ENCODE measurements at regions not wholly inside any gene's neighbourhood (a gene's known extent, or its start where the extent isn't known, plus 50 kb on each side); places are given as distances from the start of the nearest gene placed in this dataset.

- Mint-ChIP-seq H3K4me3 (no peak overlapping the region), H3K36me3 (ENCODE audit: low read depth) (no peaks in the 10 kb centered on the region), H3K4me1 (ENCODE audit: low read depth) (no peaks in the 10 kb centered on the region), H3K27ac (no peak overlapping the region), H3K27me3 (peaks cover 9% of the 10 kb centered on the region), H3K9me3 (no peaks in the 10 kb centered on the region)
- Histone ChIP-seq H3K36me3 (ENCODE audit: insufficient read depth, low read length) (no peaks in the 10 kb centered on the region), H3K27me3 (ENCODE audit: control insufficient read depth in 1 of 2, insufficient read depth in 2 of 2, low read length in 2 of 2) (peaks cover 0 to 4% of the 10 kb centered on the region in 2 experiments), H3K9me3 (ENCODE audit: control insufficient read depth in 1 of 2, insufficient read depth in 1 of 2, low read length in 2 of 2) (no peaks in the 10 kb centered on the region), H3K4me3 (ENCODE audit: low read length) (no peak overlapping the region), H3K4me1 (ENCODE audit: insufficient read depth, low read length) (no peaks in the 10 kb centered on the region), H3K27ac (ENCODE audit: low read depth in 1 of 2, low read length in 2 of 2) (no peak overlapping the region)
- CTCF ChIA-PET, result no interaction called here
- intact Hi-C loops (cut with DNase I, micrococcal nuclease), result no loop called here
- no peak for TF ChIP-seq CTCF (IDR thresholded peaks at IDR 0.05)
- DNase-seq (no peak), ATAC-seq (ENCODE audit: poor library complexity) (no peak)
- POLR2A ChIA-PET, result no interaction called here
Observed at GRCh38 chr12:65643595-65644386, 180.5 kb upstream of the HMGA2 start.

- DNase-seq (no peak), ATAC-seq (ENCODE audit: poor library complexity) (no peak)
- H3K4me1 Mint-ChIP-seq (ENCODE audit: low read depth), result no peaks in the 10 kb centered on the region
- no peak for TF ChIP-seq CTCF (IDR thresholded peaks at IDR 0.05)
- no peaks in the 10 kb centered on the region for H3K36me3 Mint-ChIP-seq (ENCODE audit: low read depth)
- H3K4me3 Mint-ChIP-seq, result no peak overlapping the region
- ChIA-PET POLR2A (no interaction called here), CTCF (no interaction called here)
- no peaks in the 10 kb centered on the region for H3K36me3 ChIP-seq (ENCODE audit: insufficient read depth, low read length)
- H3K27ac Mint-ChIP-seq, result no peak overlapping the region
- no peak overlapping the region for H3K4me3 ChIP-seq (ENCODE audit: low read length)
- no peaks in the 10 kb centered on the region for H3K9me3 Mint-ChIP-seq
- intact Hi-C loops (cut with DNase I, micrococcal nuclease), result no loop called here
- H3K27me3 Mint-ChIP-seq, result peaks cover 9% of the 10 kb centered on the region
- H3K4me1 ChIP-seq (ENCODE audit: insufficient read depth, low read length), result no peaks in the 10 kb centered on the region
- H3K27ac ChIP-seq (ENCODE audit: low read depth in 1 of 2, low read length in 2 of 2), result no peak overlapping the region
- H3K27me3 ChIP-seq (ENCODE audit: control insufficient read depth in 1 of 2, insufficient read depth in 2 of 2, low read length in 2 of 2), result peaks cover 0 to 4% of the 10 kb centered on the region in 2 experiments
- no peaks in the 10 kb centered on the region for H3K9me3 ChIP-seq (ENCODE audit: control insufficient read depth in 1 of 2, insufficient read depth in 1 of 2, low read length in 2 of 2)
Observed at GRCh38 chr12:65646127-65646643, 178.1 kb upstream of the HMGA2 start.

GRCh38 chr12:65647074-65647473, 177.2 kb upstream of the HMGA2 start:
- Histone ChIP-seq H3K4me3 (ENCODE audit: low read length) (no peak overlapping the region), H3K4me1 (ENCODE audit: insufficient read depth, low read length) (no peaks in the 10 kb centered on the region), H3K27me3 (ENCODE audit: control insufficient read depth in 1 of 2, insufficient read depth in 2 of 2, low read length in 2 of 2) (peaks cover 0 to 4% of the 10 kb centered on the region in 2 experiments), H3K9me3 (ENCODE audit: control insufficient read depth in 1 of 2, insufficient read depth in 1 of 2, low read length in 2 of 2) (peaks cover 0 to 2% of the 10 kb centered on the region in 2 experiments), H3K27ac (ENCODE audit: low read depth in 1 of 2, low read length in 2 of 2) (no peak overlapping the region), H3K36me3 (ENCODE audit: insufficient read depth, low read length) (no peaks in the 10 kb centered on the region)
- Mint-ChIP-seq H3K36me3 (ENCODE audit: low read depth) (no peaks in the 10 kb centered on the region), H3K9me3 (no peaks in the 10 kb centered on the region), H3K4me1 (ENCODE audit: low read depth) (no peaks in the 10 kb centered on the region), H3K27me3 (peaks cover 5% of the 10 kb centered on the region), H3K4me3 (no peak overlapping the region), H3K27ac (no peak overlapping the region)
- intact Hi-C loops (cut with DNase I, micrococcal nuclease), result no loop called here
- no peak for TF ChIP-seq CTCF (IDR thresholded peaks at IDR 0.05)
- ChIA-PET POLR2A (no interaction called here), CTCF (no interaction called here)
- DNase-seq (no peak), ATAC-seq (ENCODE audit: poor library complexity) (no peak)
